HG03108 (cell line): ENCODE measurements at regions not wholly inside any gene's neighbourhood (a gene's known extent, or its start where the extent isn't known, plus 50 kb on each side); places are given as distances from the start of the nearest gene placed in this dataset.
"Not testable (repeated sequence)": the region's sequence is repeated elsewhere in the genome, so short reads cannot be mapped to it uniquely, and the experiment has no call there.

ENCODE experiments used
- ATAC-seq: cut with Tn5 transposase; IDR thresholded peaks from one replicate; pipeline ENCODE4 v1.9.1; 2021; ENCODE audit warnings: moderate library complexity; ENCODE audit not compliant: unreplicated experiment

GRCh38 chr17:70687421-70687820 is 518.1 kb downstream of the KCNJ2 start:
- no peak for ATAC-seq

GRCh38 chr17:70691150-70691549 is 521.8 kb downstream of the KCNJ2 start:
- ATAC-seq, result no peak

GRCh38 chr17:70699408-70699807 is 530.1 kb downstream of the KCNJ2 start:
- no peak for ATAC-seq

GRCh38 chr17:70702683-70703255 is 533.4 kb downstream of the KCNJ2 start:
- no peak for ATAC-seq

- ATAC-seq, result no peak
Observed at GRCh38 chr17:70709596-70709995, 540.3 kb downstream of the KCNJ2 start.

- no peak for ATAC-seq
Observed at GRCh38 chr17:70713694-70714093, 544.4 kb downstream of the KCNJ2 start.

- ATAC-seq, result no peak
Observed at GRCh38 chr17:70716551-70716950, 547.2 kb downstream of the KCNJ2 start.

GRCh38 chr17:70717042-70717441 is 547.7 kb downstream of the KCNJ2 start:
- no peak for ATAC-seq

GRCh38 chr17:70736375-70736957 is 567.1 kb downstream of the KCNJ2 start:
- no peak for ATAC-seq

- ATAC-seq, result no peak
Observed at GRCh38 chr17:70739065-70739464, 569.7 kb downstream of the KCNJ2 start.

- ATAC-seq, result not testable (repeated sequence)
Observed at GRCh38 chr17:70746574-70746973, 577.2 kb downstream of the KCNJ2 start.

GRCh38 chr17:70750983-70751382 is 581.7 kb downstream of the KCNJ2 start:
- no peak for ATAC-seq

GRCh38 chr17:70752461-70752860 is 583.1 kb downstream of the KCNJ2 start:
- not testable (repeated sequence) for ATAC-seq

- no peak for ATAC-seq
Observed at GRCh38 chr17:70752966-70753467, 583.7 kb downstream of the KCNJ2 start.

GRCh38 chr17:70763018-70763417 is 593.7 kb downstream of the KCNJ2 start:
- no peak for ATAC-seq

GRCh38 chr17:70767102-70767701 is 597.9 kb downstream of the KCNJ2 start:
- no peak for ATAC-seq

- no peak for ATAC-seq
Observed at GRCh38 chr17:70769956-70770355, 600.6 kb downstream of the KCNJ2 start.

GRCh38 chr17:70771804-70772386 is 602.6 kb downstream of the KCNJ2 start:
- no peak for ATAC-seq

GRCh38 chr17:70772761-70773160 is 603.4 kb downstream of the KCNJ2 start:
- no peak for ATAC-seq

GRCh38 chr17:70773258-70773657 is 603.9 kb downstream of the KCNJ2 start:
- no peak for ATAC-seq

- no peak for ATAC-seq
Observed at GRCh38 chr17:70774339-70775117, 605.2 kb downstream of the KCNJ2 start.
